GM23338 (cell line): ENCODE measurements at regions not wholly inside any gene's neighbourhood (a gene's known extent, or its start where the extent isn't known, plus 50 kb on each side); places are given as distances from the start of the nearest gene placed in this dataset.

Source experiments
- CREB1 ChIP-seq: fragments of 250-450 bp; sonication (Bioruptor Pico); IDR thresholded peaks from 2 replicates; pipeline ENCODE4 v1.5.0; 2020; ENCODE audit warnings: low read depth, mild to moderate bottlenecking, moderate library complexity
- CTCF ChIP-seq, 2 experiments: fragments of 200-600 bp in 1 of 2; sonication (generic) in 1 of 2; conservative IDR thresholded peaks; 2 replicates each; pipeline versions ENCODE4 v1.5.1 to v1.6.1; 2016 to 2017; ENCODE audit warnings: antibody characterized with exemption in 2 of 2, low read depth in 2 of 2, mild to moderate bottlenecking in 2 of 2, moderate library complexity in 1 of 2
- EZH2 ChIP-seq: fragments of 200-600 bp; sonication (generic); IDR thresholded peaks from one replicate; pipeline ENCODE4 v1.8.0; 2017; ENCODE audit warnings: antibody characterized with exemption, mild to moderate bottlenecking, low read depth; ENCODE audit not compliant: unreplicated experiment
- EZH2phosphoT487 ChIP-seq: fragments of 200-600 bp; sonication (generic); IDR thresholded peaks from one replicate; pipeline ENCODE4 v1.8.1; 2018; ENCODE audit warnings: antibody characterized with exemption; ENCODE audit not compliant: unreplicated experiment
- POLR2AphosphoS5 ChIP-seq: IDR thresholded peaks from 2 replicates; pipeline ENCODE4 v1.6.1; 2016; ENCODE audit warnings: antibody characterized with exemption, low read depth
- ZNF114 ChIP-seq: fragments of 250-450 bp; sonication (Bioruptor Pico); IDR thresholded peaks from 2 replicates; pipeline ENCODE4 v1.5.0; 2020; ENCODE audit warnings: mild to moderate bottlenecking, moderate library complexity

DNA sequence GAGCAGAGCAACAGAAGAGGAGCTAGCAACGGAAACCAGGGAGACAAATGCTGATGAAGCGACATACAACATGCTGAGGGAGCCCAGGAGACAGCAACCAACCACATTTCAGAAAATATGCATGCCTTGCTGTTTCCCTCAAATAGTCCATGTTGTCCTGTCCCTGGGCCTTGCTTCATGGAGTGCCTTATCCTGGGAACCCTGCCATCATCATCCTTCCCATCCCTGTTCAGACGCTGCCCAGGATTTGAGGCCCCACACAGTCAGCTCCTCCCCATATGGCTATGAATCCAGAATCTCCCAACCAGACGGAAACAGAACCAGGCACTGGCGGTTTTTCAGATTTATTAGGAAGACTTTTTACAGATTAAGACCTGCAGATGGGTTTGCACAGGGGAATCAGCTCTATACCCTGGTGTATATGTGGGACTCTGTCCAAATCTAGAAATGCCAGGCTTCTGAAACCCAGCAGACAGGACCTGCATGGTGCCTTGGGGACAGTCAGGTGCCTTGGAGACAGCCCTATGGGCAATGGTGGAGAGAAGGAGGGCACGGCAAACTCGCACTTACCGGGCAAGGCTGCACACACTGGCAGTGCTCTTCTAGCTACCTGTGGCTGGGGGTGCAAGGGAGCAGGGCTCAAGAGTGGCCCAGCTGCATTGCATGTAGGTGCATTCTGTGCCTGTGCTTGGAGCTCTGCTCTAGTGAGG, 199.7 kb upstream of the MAMLD1 start:
- TF ChIP-seq CTCF (conservative IDR thresholded peaks at IDR 0.05; ENCODE audit: low read depth in 2 of 2): no peak
- TF ChIP-seq POLR2AphosphoS5: no peak
- TF ChIP-seq EZH2: no peak
- no peak for TF ChIP-seq ZNF114
- no peak for TF ChIP-seq EZH2phosphoT487
- no peak for TF ChIP-seq CREB1 (CRISPR knock-in tag)
